H1 (cell line): ENCODE measurements at regions not wholly inside any gene's neighbourhood (a gene's known extent, or its start where the extent isn't known, plus 50 kb on each side); places are given as distances from the start of the nearest gene placed in this dataset.

Experiments
- CTCF ChIA-PET: fragments of 300-600 bp; sonication (Branson Sonifier 250); formaldehyde crosslinking; loops from one replicate; lab custom pipeline; 2021; ENCODE audit not compliant: partially characterized antibody; lab: Charles Lee
- POLR2A ChIA-PET: fragments of 300-600 bp; sonication (Branson Sonifier 250); formaldehyde crosslinking; loops from one replicate; lab custom pipeline; 2021; ENCODE audit warnings: inconsistent platforms; ENCODE audit not compliant: partially characterized antibody; lab: Charles Lee
- DNase-seq, 2 experiments: peaks; one replicate each; pipeline versions ENCODE4 v3.0.0 to v3.0.0-alpha.2; 2010 to 2022; ENCODE audit warnings: low spot score in 2 of 2, low read depth in 1 of 2, mixed read lengths in 1 of 2
- FAIRE-seq: peaks from 2 replicates; lab custom pipeline; 2011; peaks lifted over from hg19 to GRCh38; lab: Jason Lieb, UNC
- H2AFZ ChIP-seq: 2 replicates; pipeline ENCODE4 v1.8.1; 2012; ENCODE audit warnings: low read length, inconsistent platforms
- H2AK5ac ChIP-seq: 2 replicates; pipeline ENCODE4 v1.6.1; 2013; ENCODE audit warnings: low read depth, low read length
- H2BK120ac ChIP-seq: replicated peaks from 2 replicates; pipeline ENCODE3; 2013; ENCODE audit warnings: low read depth, low read length, inconsistent platforms
- H2BK12ac ChIP-seq: 2 replicates; pipeline ENCODE4 v1.6.1; 2013; ENCODE audit warnings: low read depth, low read length
- H2BK15ac ChIP-seq: 2 replicates; pipeline ENCODE4 v1.6.1; 2013; ENCODE audit warnings: low read length
- H2BK20ac ChIP-seq: 2 replicates; pipeline ENCODE4 v1.6.1; 2013; ENCODE audit warnings: low read length
- H2BK5ac ChIP-seq: 2 replicates; pipeline ENCODE4 v1.6.1; 2013; ENCODE audit warnings: low read depth, low read length
- H3K14ac ChIP-seq: 2 replicates; pipeline ENCODE4 v1.6.1; 2013; ENCODE audit warnings: inconsistent platforms; ENCODE audit not compliant: insufficient read length
- H3K18ac ChIP-seq: 2 replicates; pipeline ENCODE4 v1.6.1; 2013; ENCODE audit warnings: low read length; ENCODE audit errors: extremely low read depth
- H3K23ac ChIP-seq: 2 replicates; pipeline ENCODE4 v1.6.1; 2013; ENCODE audit warnings: inconsistent platforms; ENCODE audit not compliant: insufficient read length
- H3K23me2 ChIP-seq: 2 replicates; pipeline ENCODE4 v1.6.1; 2013; ENCODE audit warnings: low read depth, low read length
- H3K27ac ChIP-seq: 2 replicates; pipeline ENCODE4 v1.6.1; 2011; ENCODE audit warnings: low read depth, low read length, inconsistent platforms
- H3K27me3 ChIP-seq, 4 experiments: replicated peaks in 1 of 4; 1 replicate in 1 of 4; 2 replicates in 3 of 4; pipeline versions ENCODE4 v1.6.1 to v1.8.1; 2011 to 2013; ENCODE audit warnings: low read length in 3 of 4, mild to moderate bottlenecking in 3 of 4, inconsistent platforms in 2 of 4, mixed read lengths in 2 of 4, moderate library complexity in 1 of 4; ENCODE audit not compliant: control insufficient read depth in 3 of 4, insufficient read depth in 3 of 4; ENCODE audit errors: extremely low read depth in 1 of 4
- H3K36me3 ChIP-seq, 4 experiments: 2 replicates each; pipeline versions ENCODE4 v1.6.1 to v1.8.1; 2011 to 2013; ENCODE audit warnings: mild to moderate bottlenecking in 4 of 4, low read length in 3 of 4, moderate library complexity in 2 of 4, control low read depth in 1 of 4, inconsistent platforms in 1 of 4; ENCODE audit not compliant: insufficient read depth in 4 of 4, control insufficient read depth in 2 of 4
- H3K4ac ChIP-seq: replicated peaks from 2 replicates; pipeline ENCODE3; 2013; ENCODE audit warnings: low read length, low read depth, mixed read lengths, inconsistent platforms; ENCODE audit not compliant: insufficient read length
- H3K4me1 ChIP-seq, 4 experiments: replicated peaks in 1 of 4; 1 replicate in 1 of 4; 2 replicates in 3 of 4; pipeline versions ENCODE4 v1.6.1 to v1.8.1; 2011 to 2013; ENCODE audit warnings: low read length in 3 of 4, inconsistent platforms in 2 of 4, mixed read lengths in 1 of 4; ENCODE audit not compliant: insufficient read depth in 4 of 4, control insufficient read depth in 3 of 4
- H3K4me2 ChIP-seq, 2 experiments: 2 replicates each; pipeline versions ENCODE4 v1.6.1 to v1.8.1; 2011 to 2013; ENCODE audit warnings: low read depth in 2 of 2, low read length in 2 of 2, control low read depth in 1 of 2, inconsistent platforms in 1 of 2, mild to moderate bottlenecking in 1 of 2; ENCODE audit not compliant: insufficient read depth in 1 of 2
- H3K4me3 ChIP-seq, 4 experiments: fragments of 200-600, 300-600 bp in 1 of 4; sonication (generic), shearing (Covaris generic), sonication (Bioruptor Twin) in 1 of 4; 2 replicates each; pipeline versions ENCODE4 v1.5.1 to v1.8.1; 2011 to 2016; ENCODE audit warnings: low read length in 4 of 4, low read depth in 3 of 4, control low read depth in 2 of 4, inconsistent platforms in 2 of 4, mild to moderate bottlenecking in 2 of 4, mixed read lengths in 1 of 4, moderate library complexity in 1 of 4; ENCODE audit not compliant: insufficient read depth in 2 of 4; ENCODE audit errors: extremely low read depth in 1 of 4
- H3K56ac ChIP-seq: replicated peaks from 2 replicates; pipeline ENCODE3; 2013; ENCODE audit warnings: low read depth, mild to moderate bottlenecking, mixed read lengths, low read length, inconsistent platforms; ENCODE audit not compliant: insufficient read length
- H3K79me1 ChIP-seq: 2 replicates; pipeline ENCODE4 v1.6.1; 2013; ENCODE audit warnings: low read depth, low read length, control low read depth
- H3K79me2 ChIP-seq, 2 experiments: 2 replicates each; pipeline versions ENCODE4 v1.6.1 to v1.8.1; 2012 to 2013; ENCODE audit warnings: low read length in 2 of 2, mild to moderate bottlenecking in 2 of 2, inconsistent platforms in 1 of 2; ENCODE audit not compliant: insufficient read depth in 2 of 2, control insufficient read depth in 1 of 2
- H3K9ac ChIP-seq, 4 experiments: replicated peaks in 1 of 4; 1 replicate in 1 of 4; 2 replicates in 3 of 4; pipeline versions ENCODE4 v1.6.1 to v1.8.1; 2011 to 2013; ENCODE audit warnings: low read depth in 3 of 4, low read length in 3 of 4, control low read depth in 2 of 4, mild to moderate bottlenecking in 2 of 4, moderate library complexity in 2 of 4, inconsistent platforms in 1 of 4; ENCODE audit errors: extremely low read depth in 1 of 4
- H3K9me3 ChIP-seq, 2 experiments: 2 replicates each; pipeline versions ENCODE4 v1.6.1 to v1.8.1; 2012 to 2013; ENCODE audit warnings: mild to moderate bottlenecking in 2 of 2, moderate library complexity in 2 of 2, control low read depth in 1 of 2, inconsistent platforms in 1 of 2, low read depth in 1 of 2, low read length in 1 of 2, mixed read lengths in 1 of 2; ENCODE audit not compliant: insufficient read depth in 2 of 2
- H4K20me1 ChIP-seq, 2 experiments: replicated peaks in 1 of 2; 2 replicates each; pipeline versions ENCODE3 to v1.8.1; 2011 to 2013; ENCODE audit warnings: inconsistent platforms in 2 of 2, low read length in 2 of 2, mild to moderate bottlenecking in 1 of 2; ENCODE audit not compliant: insufficient read depth in 2 of 2, control insufficient read depth in 1 of 2
- H4K5ac ChIP-seq: 2 replicates; pipeline ENCODE4 v1.6.1; 2013; ENCODE audit warnings: low read length, low read depth, mixed read lengths, inconsistent platforms; ENCODE audit not compliant: insufficient read length
- H4K8ac ChIP-seq: 2 replicates; pipeline ENCODE4 v1.8.0; 2013; ENCODE audit warnings: mild to moderate bottlenecking, moderate library complexity, low read length, inconsistent platforms; ENCODE audit not compliant: insufficient read depth; ENCODE audit errors: extremely low read depth
- H4K91ac ChIP-seq: replicated peaks from 2 replicates; pipeline ENCODE3; 2013; ENCODE audit warnings: low read length, mixed read lengths, inconsistent platforms; ENCODE audit not compliant: insufficient read length
- BCL11A ChIP-seq, 2 experiments: IDR thresholded peaks; one replicate each; pipeline ENCODE4 v1.6.1; 2011; ENCODE audit warnings: low read depth in 2 of 2, low read length in 2 of 2, mild to moderate bottlenecking in 2 of 2
- CREB1 ChIP-seq: IDR thresholded peaks from 2 replicates; pipeline ENCODE4 v1.6.1; 2012; ENCODE audit warnings: inconsistent platforms
- EZH2 ChIP-seq: fragments of 200-600 bp; sonication (generic); IDR thresholded peaks from 2 replicates; pipeline ENCODE4 v1.7.1; 2012; ENCODE audit warnings: low read depth, mild to moderate bottlenecking, moderate library complexity, low read length, inconsistent platforms; ENCODE audit not compliant: severe bottlenecking
- HDAC6 ChIP-seq: IDR thresholded peaks from one replicate; pipeline ENCODE4 v1.7.1; 2012; ENCODE audit warnings: low read depth, mild to moderate bottlenecking, inconsistent platforms, low read length, moderate library complexity
- NANOG ChIP-seq: IDR thresholded peaks from 2 replicates; pipeline ENCODE4 v1.6.1; 2011; ENCODE audit warnings: low read length, low read depth, mild to moderate bottlenecking, inconsistent platforms; ENCODE audit not compliant: insufficient read depth, poor library complexity, severe bottlenecking
- POLR2AphosphoS5 ChIP-seq: IDR thresholded peaks from 2 replicates; pipeline ENCODE4 v1.6.1; 2011; ENCODE audit warnings: low read depth, low read length
- RAD21 ChIP-seq, 2 experiments: IDR thresholded peaks in 1 of 2; conservative IDR thresholded peaks in 1 of 2; 2 replicates each; pipeline ENCODE4 v1.6.1; 2011; ENCODE audit warnings: low read depth in 2 of 2, low read length in 2 of 2, improper control_type of control experiment in 1 of 2, inconsistent platforms in 1 of 2, mild to moderate bottlenecking in 1 of 2, moderate library complexity in 1 of 2
- RBBP5 ChIP-seq: IDR thresholded peaks from 2 replicates; pipeline ENCODE4 v1.7.1; 2012; ENCODE audit warnings: low read depth, mild to moderate bottlenecking, inconsistent platforms, low read length, moderate library complexity, borderline replicate concordance
- SIRT6 ChIP-seq: IDR thresholded peaks from one replicate; pipeline ENCODE4 v1.7.1; 2012; ENCODE audit warnings: low read length, inconsistent platforms
- SP2 ChIP-seq: IDR thresholded peaks from 2 replicates; pipeline ENCODE4 v1.6.1; 2012; ENCODE audit warnings: mild to moderate bottlenecking, low read length, inconsistent platforms
- SP4 ChIP-seq: IDR thresholded peaks from 2 replicates; pipeline ENCODE4 v1.6.1; 2012; ENCODE audit warnings: low read length, inconsistent platforms
- TEAD4 ChIP-seq: IDR thresholded peaks from 2 replicates; pipeline ENCODE4 v1.6.1; 2012; ENCODE audit warnings: low read depth, low read length, inconsistent platforms, mixed read lengths
- USF2 ChIP-seq: IDR thresholded peaks from 2 replicates; pipeline ENCODE4 v1.6.1; 2011; ENCODE audit warnings: low read length, improper control_type of control experiment
- YY1 ChIP-seq: IDR thresholded peaks from 2 replicates; pipeline ENCODE4 v1.6.1; 2011; ENCODE audit warnings: low read depth, mild to moderate bottlenecking, low read length
- WGBS, 2 experiments: shearing (Covaris generic) in 1 of 2; methylation state at CpG; one replicate each; pipeline versions ENCODE4 v1.1.6 to v1.1.7; 2013 to 2015; ENCODE audit warnings: low lambda C conversion rate in 2 of 2, mixed read lengths in 2 of 2, inconsistent platforms in 1 of 2, low coverage in 1 of 2, missing lambda C conversion rate in 1 of 2; ENCODE audit not compliant: insufficient replicate concordance in 2 of 2, insufficient coverage in 1 of 2, insufficient read length in 1 of 2; ENCODE audit errors: extremely low coverage in 1 of 2, missing lambda C conversion rate in 1 of 2; 5-methylcytosine and 5-hydroxymethylcytosine counted together

GRCh38 chr13:94925263-94925662, 212.9 kb upstream of the SOX21 start:
- Histone ChIP-seq H4K5ac (no peak overlapping the region), H2BK20ac (no peak overlapping the region), H3K18ac (no peak overlapping the region), H3K79me2 (no peaks in the 10 kb centered on the region), H2AK5ac (no peak overlapping the region), H3K27me3 (no peaks in the 10 kb centered on the region), H2AFZ (no peak overlapping the region), H3K36me3 (no peaks in the 10 kb centered on the region), H4K20me1 (no peaks in the 10 kb centered on the region), H3K14ac (no peak overlapping the region), H4K91ac (no peak overlapping the region), H2BK120ac (no peak overlapping the region), H3K9me3 (no peaks in the 10 kb centered on the region), H3K56ac (no peak overlapping the region), H2BK5ac (no peak overlapping the region), H3K9ac (no peak overlapping the region), H3K23me2 (no peaks in the 10 kb centered on the region), H3K4me1 (peaks cover 0 to 7% (median 3%) of the 10 kb centered on the region in 4 experiments; a peak in 5 of 7 replicates), H4K8ac (no peak overlapping the region), H3K79me1 (no peaks in the 10 kb centered on the region), H2BK15ac (no peak overlapping the region), H3K23ac (no peak overlapping the region), H3K4me3 (no peak overlapping the region), H3K4me2 (no peak overlapping the region), H2BK12ac (no peak overlapping the region), H3K27ac (no peak overlapping the region), H3K4ac (no peak overlapping the region)
- WGBS, 2 experiments, result 65% methylated on average over 3 of the region's 3 CpGs; no CpG with 5 or more reads in 1 of the 2 experiments
- TF ChIP-seq TEAD4 (no peak), POLR2AphosphoS5 (no peak), SP4 (no peak), CREB1 (no peak), SP2 (no peak), NANOG (no peak), EZH2 (no peak), RBBP5 (no peak), BCL11A (IDR thresholded peaks at IDR 0.05; ENCODE audit: low read depth in 2 of 2, low read length in 2 of 2) (no peak), YY1 (no peak), SIRT6 (no peak), RAD21 (IDR thresholded peaks at IDR 0.05 in 1 of 2, conservative IDR thresholded peaks at IDR 0.05 in 1 of 2; ENCODE audit: low read depth in 2 of 2, low read length in 2 of 2) (no peak), HDAC6 (no peak), USF2 (no peak)
- FAIRE-seq (no peak), DNase-seq (no peak)
- ChIA-PET CTCF (interaction anchor here (1.4 kb wide), 1 partner anchor 10 kb away, joined by 4 read pairs; no protein-coding TSS in a partner anchor), POLR2A (no interaction called here)
